Calu3 (cell line): ENCODE measurements at regions not wholly inside any gene's neighbourhood (a gene's known extent, or its start where the extent isn't known, plus 50 kb on each side); places are given as distances from the start of the nearest gene placed in this dataset.

Experiments
- BruUV-seq: library from RNA; stranded (reverse); fragments of 400-500 nt; replicated peaks from 2 replicates; lab custom pipeline; 2021; lab: Mats Ljungman, UMichigan
- CTCF ChIA-PET: fragments of 300-600 bp; sonication (Branson Sonifier 250); formaldehyde crosslinking; loops from one replicate; lab custom pipeline; 2022; ENCODE audit warnings: antibody characterized with exemption; lab: Charles Lee
- DNase-seq: peaks from one replicate; pipeline ENCODE4 v3.0.0; 2022
- H3K27ac Mint-ChIP-seq: one replicate; pipeline ENCODE4 v1.8.0; 2022; ENCODE audit warnings: mixed read lengths; ENCODE audit not compliant: unreplicated experiment
- H3K27me3 Mint-ChIP-seq: one replicate; pipeline ENCODE4 v1.8.0; 2022; ENCODE audit warnings: mixed read lengths; ENCODE audit not compliant: unreplicated experiment
- H3K36me3 Mint-ChIP-seq: one replicate; pipeline ENCODE4 v1.8.0; 2022; ENCODE audit warnings: mild to moderate bottlenecking, moderate library complexity, mixed read lengths; ENCODE audit not compliant: insufficient read depth, unreplicated experiment
- H3K4me1 Mint-ChIP-seq: one replicate; pipeline ENCODE4 v1.8.0; 2022; ENCODE audit warnings: mild to moderate bottlenecking, low read depth, mixed read lengths; ENCODE audit not compliant: unreplicated experiment
- H3K4me3 Mint-ChIP-seq: one replicate; pipeline ENCODE4 v1.8.0; 2022; ENCODE audit warnings: mild to moderate bottlenecking, low read depth, moderate library complexity, mixed read lengths; ENCODE audit not compliant: unreplicated experiment
- H3K9me3 Mint-ChIP-seq: one replicate; pipeline ENCODE4 v1.8.0; 2022; ENCODE audit warnings: low read depth, mixed read lengths; ENCODE audit not compliant: unreplicated experiment
- CTCF ChIP-seq: fragments of 200-600 bp; IDR thresholded peaks from one replicate; pipeline ENCODE4 v1.8.0; 2022; ENCODE audit warnings: antibody characterized with exemption; ENCODE audit not compliant: unreplicated experiment
- intact Hi-C: fragments of 100-400 bp; cut with micrococcal nuclease; formaldehyde crosslinking; loops from one replicate; pipeline ENCODE4 v1.10.0; 2022; ENCODE audit not compliant: unreplicated experiment

GRCh38 chr16:80148826-80149225, 392.0 kb upstream of the DYNLRB2 start:
- H3K4me1 Mint-ChIP-seq = no peaks in the 10 kb centered on the region
- no TSS peak for BruUV-seq
- H3K36me3 Mint-ChIP-seq = no peaks in the 10 kb centered on the region

GRCh38 chr16:80147026-80147655, 393.7 kb upstream of the DYNLRB2 start:
- Mint-ChIP-seq H3K36me3 (no peaks in the 10 kb centered on the region), H3K4me1 (no peaks in the 10 kb centered on the region), H3K27me3 (peaks cover 14% of the 10 kb centered on the region), H3K9me3 (peaks cover 9% of the 10 kb centered on the region), H3K27ac (no peak overlapping the region), H3K4me3 (no peak overlapping the region)
- CTCF ChIA-PET = no interaction called here
- no peak for DNase-seq
- intact Hi-C loops = no loop called here
- no peak for TF ChIP-seq CTCF
- no TSS peak for BruUV-seq

More at GRCh38 chr16:80148826-80149225, 392.0 kb upstream of the DYNLRB2 start:
- Mint-ChIP-seq H3K27ac (no peak overlapping the region), H3K4me3 (no peak overlapping the region), H3K27me3 (peaks cover 14% of the 10 kb centered on the region), H3K9me3 (peaks cover 11% of the 10 kb centered on the region)
- intact Hi-C loops = no loop called here
- TF ChIP-seq CTCF = no peak
- CTCF ChIA-PET = no interaction called here
- DNase-seq = no peak

GRCh38 chr16:80144191-80144590, 396.6 kb upstream of the DYNLRB2 start:
- Mint-ChIP-seq H3K4me3 (no peak overlapping the region), H3K36me3 (no peaks in the 10 kb centered on the region), H3K4me1 (no peaks in the 10 kb centered on the region), H3K27me3 (peaks cover 14% of the 10 kb centered on the region), H3K27ac (no peak overlapping the region), H3K9me3 (peaks cover 15% of the 10 kb centered on the region)
- BruUV-seq = no TSS peak
- no peak for DNase-seq
- CTCF ChIA-PET = no interaction called here
- intact Hi-C loops = no loop called here
- TF ChIP-seq CTCF = no peak

- CTCF ChIA-PET = no interaction called here
- Mint-ChIP-seq H3K27ac (no peak overlapping the region), H3K9me3 (peaks cover 14% of the 10 kb centered on the region), H3K4me3 (no peak overlapping the region), H3K27me3 (peaks cover 11% of the 10 kb centered on the region), H3K36me3 (no peaks in the 10 kb centered on the region), H3K4me1 (no peaks in the 10 kb centered on the region)
- no peak for TF ChIP-seq CTCF
- intact Hi-C loops = no loop called here
- no TSS peak for BruUV-seq
- no peak for DNase-seq
Observed at GRCh38 chr16:80142940-80143339, 397.9 kb upstream of the DYNLRB2 start.
